ENCODE measurements at regions not wholly inside any gene's neighbourhood (a gene's known extent, or its start where the extent isn't known, plus 50 kb on each side); places are given as distances from the start of the nearest gene placed in this dataset.

DNA sequence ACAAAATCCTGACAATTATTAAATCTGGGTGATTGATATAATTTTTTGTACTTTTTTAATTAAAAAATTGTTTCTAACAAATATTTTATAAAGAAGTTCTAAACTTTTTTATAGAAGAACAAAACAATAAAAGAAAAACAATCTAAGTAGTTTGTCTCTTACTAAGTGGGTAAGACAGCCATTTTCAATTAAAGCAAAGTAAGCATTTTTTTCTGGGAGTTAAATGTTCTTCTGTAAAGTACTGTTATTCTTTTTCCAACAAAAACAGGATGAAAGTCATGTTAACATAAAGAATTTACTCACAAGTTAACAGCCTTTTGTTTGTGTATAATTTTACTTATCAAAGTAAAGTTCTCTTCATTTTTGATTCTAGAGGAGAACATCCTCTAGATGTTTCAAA is 1029.9 kb downstream of the JRKL start:
- H3K4me1 ChIP-seq (ENCODE audit: control insufficient read depth, insufficient read depth, low read length): no peaks in the 10 kb centered on the region
- no peak overlapping the region for H3K14ac ChIP-seq (replicated peaks; ENCODE audit: low read depth, low read length)
- no peak overlapping the region for H2BK15ac ChIP-seq (ENCODE audit: low read depth, low read length)
- H3K79me1 ChIP-seq (ENCODE audit: low read depth in 1 of 2, low read length in 2 of 2): no peaks in the 10 kb centered on the region
- no peak overlapping the region for H3K4me2 ChIP-seq (ENCODE audit: low read depth, low read length)
- CTCF ChIA-PET: no interaction called here
- no peaks in the 10 kb centered on the region for H3K36me3 ChIP-seq (ENCODE audit: control insufficient read depth, insufficient read depth, low read length)
- peaks cover 5% of the 10 kb centered on the region; the same call in 1 of the 2 replicates for H3K9me3 ChIP-seq (ENCODE audit: control insufficient read depth, insufficient read depth, low read length)
- H4K5ac ChIP-seq (ENCODE audit: low read depth, low read length): no peak overlapping the region
- H2BK120ac ChIP-seq (ENCODE audit: low read depth, low read length): no peak overlapping the region
- no peak overlapping the region for H3K56ac ChIP-seq (ENCODE audit: extremely low read depth, insufficient read depth, low read length)
- no peak overlapping the region for H2BK5ac ChIP-seq (ENCODE audit: low read depth, low read length, poor library complexity, severe bottlenecking)
- H2AK5ac ChIP-seq (ENCODE audit: low read depth, low read length): no peak overlapping the region
- intact Hi-C loops (cut with micrococcal nuclease): no loop called here
- no peaks in the 10 kb centered on the region for H4K20me1 ChIP-seq (ENCODE audit: insufficient read depth, low read length)
- DNase-seq: no peak
- H2AK9ac ChIP-seq (replicated peaks; ENCODE audit: low read depth, low read length, poor library complexity): no peak overlapping the region
- no peak overlapping the region for H2AFZ ChIP-seq (replicated peaks; ENCODE audit: low read length, poor library complexity)
- H3K4me3 ChIP-seq (ENCODE audit: insufficient read depth, low read depth, low read length): no peak overlapping the region
- no peak overlapping the region for H3K4ac ChIP-seq (ENCODE audit: low read depth, low read length)
- no peak overlapping the region for H2BK20ac ChIP-seq (ENCODE audit: low read depth, low read length)
- BruUV-seq (replicated peaks): no TSS peak
- dilution Hi-C loops (cut with HindIII; ENCODE audit: low sequenced_read_pairs, unreplicated experiment): no loop called here
- no peak overlapping the region for H3K27ac ChIP-seq (ENCODE audit: insufficient read depth, low read length)
- H3K27me3 ChIP-seq (ENCODE audit: control insufficient read depth, insufficient read depth, low read length): no peaks in the 10 kb centered on the region
- no peak overlapping the region for H3K9ac ChIP-seq (ENCODE audit: low read depth, low read length)
- TF ChIP-seq MAZ (IDR thresholded peaks at IDR 0.05; ENCODE audit: borderline replicate concordance, low read depth, low read length) (no peak), SMC3 (IDR thresholded peaks at IDR 0.05; ENCODE audit: low read depth, low read length) (no peak), MAFK (IDR thresholded peaks at IDR 0.05; ENCODE audit: low read depth, low read length) (peak; percentile 78)
- TF ChIP-seq, protein P1, sequence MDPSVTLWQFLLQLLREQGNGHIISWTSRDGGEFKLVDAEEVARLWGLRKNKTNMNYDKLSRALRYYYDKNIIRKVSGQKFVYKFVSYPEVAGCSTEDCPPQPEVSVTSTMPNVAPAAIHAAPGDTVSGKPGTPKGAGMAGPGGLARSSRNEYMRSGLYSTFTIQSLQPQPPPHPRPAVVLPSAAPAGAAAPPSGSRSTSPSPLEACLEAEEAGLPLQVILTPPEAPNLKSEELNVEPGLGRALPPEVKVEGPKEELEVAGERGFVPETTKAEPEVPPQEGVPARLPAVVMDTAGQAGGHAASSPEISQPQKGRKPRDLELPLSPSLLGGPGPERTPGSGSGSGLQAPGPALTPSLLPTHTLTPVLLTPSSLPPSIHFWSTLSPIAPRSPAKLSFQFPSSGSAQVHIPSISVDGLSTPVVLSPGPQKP (IDR thresholded peaks at IDR 0.05; ENCODE audit: borderline replicate concordance, low read depth, low read length): no peak
- no peak overlapping the region for H4K91ac ChIP-seq (ENCODE audit: insufficient read depth, low read depth, low read length)
- in situ Hi-C loops (cut with MboI; ENCODE audit: low sequenced_read_pairs): no loop called here
- POLR2A ChIA-PET (ENCODE audit: unreplicated experiment): no interaction called here
- H4K8ac ChIP-seq (ENCODE audit: low read depth in 2 of 2, low read length in 2 of 2): no peak overlapping the region
- no peak overlapping the region for H3K23ac ChIP-seq (ENCODE audit: low read depth, low read length)
- H3K18ac ChIP-seq (ENCODE audit: low read depth, low read length): no peak overlapping the region
- no peak for ATAC-seq (ENCODE audit: low read depth)
- no peaks in the 10 kb centered on the region for H3K9me1 ChIP-seq (ENCODE audit: insufficient read depth, low read length)

Measured in IMR-90 (cell line).